GM19397 (cell line): ENCODE measurements at regions not wholly inside any gene's neighbourhood (a gene's known extent, or its start where the extent isn't known, plus 50 kb on each side); places are given as distances from the start of the nearest gene placed in this dataset.
"Not testable (repeated sequence)": the region's sequence is repeated elsewhere in the genome, so short reads cannot be mapped to it uniquely, and the experiment has no call there.

Experiments used
- ATAC-seq: cut with Tn5 transposase; IDR thresholded peaks from one replicate; pipeline ENCODE4 v1.9.1; 2021; ENCODE audit warnings: mild to moderate bottlenecking, moderate library complexity; ENCODE audit not compliant: unreplicated experiment

- ATAC-seq = no peak
Measured at GRCh38 chr7:79664884-79665676, 211.6 kb upstream of the MAGI2 start.

GRCh38 chr7:79658304-79658703 lies 204.8 kb upstream of the MAGI2 start:
- ATAC-seq = no peak

GRCh38 chr7:79653136-79653631 lies 199.7 kb upstream of the MAGI2 start:
- ATAC-seq = no peak

- no peak for ATAC-seq
Measured at GRCh38 chr7:79652619-79653018, 199.2 kb upstream of the MAGI2 start.

- no peak for ATAC-seq
Measured at GRCh38 chr7:79647711-79648110, 194.2 kb upstream of the MAGI2 start.

GRCh38 chr7:79646278-79646677 lies 192.8 kb upstream of the MAGI2 start:
- ATAC-seq = no peak

GRCh38 chr7:79636849-79637248 lies 183.4 kb upstream of the MAGI2 start:
- no peak for ATAC-seq

- not testable (repeated sequence) for ATAC-seq
Measured at GRCh38 chr7:79625921-79626320, 172.5 kb upstream of the MAGI2 start.

- ATAC-seq = no peak
Measured at GRCh38 chr7:79624336-79624735, 170.9 kb upstream of the MAGI2 start.

- ATAC-seq = no peak
Measured at GRCh38 chr7:79622781-79623180, 169.3 kb upstream of the MAGI2 start.

GRCh38 chr7:79620291-79620690 lies 166.8 kb upstream of the MAGI2 start:
- no peak for ATAC-seq

GRCh38 chr7:79619216-79619615 lies 165.7 kb upstream of the MAGI2 start:
- no peak for ATAC-seq

GRCh38 chr7:79615871-79616640 lies 162.6 kb upstream of the MAGI2 start:
- no peak for ATAC-seq

GRCh38 chr7:79615466-79615865 lies 162.0 kb upstream of the MAGI2 start:
- ATAC-seq = no peak

GRCh38 chr7:79612903-79613302 lies 159.4 kb upstream of the MAGI2 start:
- no peak for ATAC-seq

GRCh38 chr7:79612022-79612421 lies 158.6 kb upstream of the MAGI2 start:
- ATAC-seq = no peak

GRCh38 chr7:79610748-79611304 lies 157.4 kb upstream of the MAGI2 start:
- ATAC-seq = no peak

GRCh38 chr7:79610313-79610712 lies 156.8 kb upstream of the MAGI2 start:
- no peak for ATAC-seq

- ATAC-seq = no peak
Measured at GRCh38 chr7:79608005-79608404, 154.5 kb upstream of the MAGI2 start.

- no peak for ATAC-seq
Measured at GRCh38 chr7:79604841-79605240, 151.4 kb upstream of the MAGI2 start.

- no peak for ATAC-seq
Measured at GRCh38 chr7:79598351-79598750, 144.9 kb upstream of the MAGI2 start.

- not testable (repeated sequence) for ATAC-seq
Measured at GRCh38 chr7:79594671-79595070, 141.2 kb upstream of the MAGI2 start.
